GM18951 (cell line): ENCODE measurements at regions not wholly inside any gene's neighbourhood (a gene's known extent, or its start where the extent isn't known, plus 50 kb on each side); places are given as distances from the start of the nearest gene placed in this dataset.

Experiments
- POLR2A ChIP-seq: IDR thresholded peaks from 4 replicates; pipeline ENCODE4 v1.6.1; 2011; ENCODE audit warnings: mild to moderate bottlenecking; ENCODE audit not compliant: insufficient read length, insufficient read depth; ENCODE audit errors: extremely low read depth
- in situ Hi-C: fragments of 300-500 bp; cut with MboI; formaldehyde crosslinking; loops from one replicate; pipeline ENCODE4 v1.12.0; 2022; ENCODE audit warnings: low sequenced_read_pairs, mixed read lengths, inconsistent platforms; ENCODE audit not compliant: unreplicated experiment

- TF ChIP-seq POLR2A: no peak
- in situ Hi-C loops: no loop called here
Observed at GRCh38 chr12:61070640-61071414, 1189.4 kb upstream of the USP15 start.

- in situ Hi-C loops: no loop called here
- TF ChIP-seq POLR2A: no peak
Observed at GRCh38 chr12:61072717-61073116, 1187.5 kb upstream of the USP15 start.

GRCh38 chr12:61095111-61095510 is 1165.1 kb upstream of the USP15 start:
- TF ChIP-seq POLR2A: no peak
- in situ Hi-C loops: no loop called here

- TF ChIP-seq POLR2A: no peak
Observed at GRCh38 chr12:61098031-61098580, 1162.1 kb upstream of the USP15 start.

GRCh38 chr12:61107118-61107517 is 1153.1 kb upstream of the USP15 start:
- in situ Hi-C loops: no loop called here
- TF ChIP-seq POLR2A: no peak

More at GRCh38 chr12:61098031-61098580, 1162.1 kb upstream of the USP15 start:
- in situ Hi-C loops: no loop called here

GRCh38 chr12:61111218-61111617 is 1149.0 kb upstream of the USP15 start:
- no peak for TF ChIP-seq POLR2A
- in situ Hi-C loops: no loop called here

GRCh38 chr12:61137677-61138414 is 1122.4 kb upstream of the USP15 start:
- in situ Hi-C loops: no loop called here

GRCh38 chr12:61138415-61138759 is 1121.8 kb upstream of the USP15 start:
- in situ Hi-C loops: no loop called here
- no peak for TF ChIP-seq POLR2A

More at GRCh38 chr12:61137677-61138414, 1122.4 kb upstream of the USP15 start:
- no peak for TF ChIP-seq POLR2A

- TF ChIP-seq POLR2A: no peak
- in situ Hi-C loops: no loop called here
Observed at GRCh38 chr12:61161961-61162360, 1098.2 kb upstream of the USP15 start.

GRCh38 chr12:61188801-61189595 is 1071.2 kb upstream of the USP15 start:
- in situ Hi-C loops: no loop called here

GRCh38 chr12:61213646-61214045 is 1046.6 kb upstream of the USP15 start:
- no peak for TF ChIP-seq POLR2A
- in situ Hi-C loops: no loop called here

More at GRCh38 chr12:61188801-61189595, 1071.2 kb upstream of the USP15 start:
- no peak for TF ChIP-seq POLR2A

GRCh38 chr12:61220337-61220736 is 1039.9 kb upstream of the USP15 start:
- TF ChIP-seq POLR2A: no peak
- in situ Hi-C loops: no loop called here

GRCh38 chr12:61232040-61232439 is 1028.2 kb upstream of the USP15 start:
- no peak for TF ChIP-seq POLR2A
- in situ Hi-C loops: no loop called here
